ENCODE measurements at regions not wholly inside any gene's neighbourhood (a gene's known extent, or its start where the extent isn't known, plus 50 kb on each side); places are given as distances from the start of the nearest gene placed in this dataset.

DNA sequence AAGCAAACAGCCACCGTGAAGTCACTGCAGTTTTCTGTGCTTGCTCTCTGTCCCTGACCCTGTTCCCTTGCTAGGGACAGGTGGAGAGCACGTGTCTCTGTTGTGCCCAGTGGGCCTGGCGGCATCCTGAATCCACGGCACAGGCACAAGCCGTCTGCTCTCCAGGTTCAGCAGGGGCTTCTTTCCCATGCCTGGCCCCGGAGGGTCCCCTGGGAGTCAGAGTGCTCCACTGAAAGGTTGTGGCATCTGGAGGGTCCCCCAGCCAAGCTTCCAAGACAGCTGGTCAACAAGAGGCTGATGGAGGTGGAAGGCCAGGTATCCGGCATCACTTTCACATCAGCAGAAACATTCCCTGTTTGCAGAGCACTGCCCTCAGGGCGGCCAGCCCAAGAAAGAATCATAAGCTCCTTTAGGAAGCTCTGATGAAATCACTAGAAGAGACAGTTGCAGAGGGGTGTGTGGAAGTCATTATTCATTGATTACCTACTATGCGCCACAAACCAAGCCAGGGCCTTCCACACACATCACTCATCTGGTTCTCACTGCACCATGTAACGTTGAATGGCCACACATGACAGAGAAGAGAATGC is 346.4 kb upstream of the B3GAT1 start:
- TF ChIP-seq CTCF (IDR thresholded peaks at IDR 0.05) (no peak), POLR2A (IDR thresholded peaks at IDR 0.05) (no peak)

Data from uterus (tissue), 2 donors.